ENCODE measurements at regions not wholly inside any gene's neighbourhood (a gene's known extent, or its start where the extent isn't known, plus 50 kb on each side); places are given as distances from the start of the nearest gene placed in this dataset.

DNA sequence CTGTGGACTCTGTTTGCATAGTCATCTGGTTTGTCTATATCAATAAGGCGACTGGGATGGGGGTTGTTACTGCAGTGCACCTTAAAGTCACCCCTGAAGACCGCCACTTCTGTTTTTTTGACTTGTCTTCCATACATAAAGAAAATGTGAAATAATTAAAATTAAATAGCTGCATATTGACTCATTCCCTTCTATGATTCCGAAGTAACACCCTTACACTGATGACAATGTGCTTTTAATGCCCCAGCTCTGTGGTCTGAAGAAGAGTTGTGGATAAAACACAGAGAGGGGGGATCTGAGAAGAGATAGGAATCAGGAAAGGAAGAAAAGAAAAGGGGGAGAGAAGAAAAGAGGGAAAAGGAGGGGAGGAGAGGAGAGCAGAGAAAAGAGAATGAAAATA is 796.9 kb upstream of the MBL2 start:
- Mint-ChIP-seq H3K9me3 (peaks cover 31% of the 10 kb centered on the region), H3K36me3 (ENCODE audit: low read depth) (peaks cover 14% of the 10 kb centered on the region), H3K4me1 (peaks cover 6% of the 10 kb centered on the region), H3K27me3 (ENCODE audit: insufficient read depth) (no peaks in the 10 kb centered on the region), H3K27ac (peak overlapping the region; percentile 35), H3K4me3 (no peak overlapping the region)
- no peak overlapping the region for H3K4me3 ChIP-seq (ENCODE audit: low read length)
- TF ChIP-seq, protein P1, sequence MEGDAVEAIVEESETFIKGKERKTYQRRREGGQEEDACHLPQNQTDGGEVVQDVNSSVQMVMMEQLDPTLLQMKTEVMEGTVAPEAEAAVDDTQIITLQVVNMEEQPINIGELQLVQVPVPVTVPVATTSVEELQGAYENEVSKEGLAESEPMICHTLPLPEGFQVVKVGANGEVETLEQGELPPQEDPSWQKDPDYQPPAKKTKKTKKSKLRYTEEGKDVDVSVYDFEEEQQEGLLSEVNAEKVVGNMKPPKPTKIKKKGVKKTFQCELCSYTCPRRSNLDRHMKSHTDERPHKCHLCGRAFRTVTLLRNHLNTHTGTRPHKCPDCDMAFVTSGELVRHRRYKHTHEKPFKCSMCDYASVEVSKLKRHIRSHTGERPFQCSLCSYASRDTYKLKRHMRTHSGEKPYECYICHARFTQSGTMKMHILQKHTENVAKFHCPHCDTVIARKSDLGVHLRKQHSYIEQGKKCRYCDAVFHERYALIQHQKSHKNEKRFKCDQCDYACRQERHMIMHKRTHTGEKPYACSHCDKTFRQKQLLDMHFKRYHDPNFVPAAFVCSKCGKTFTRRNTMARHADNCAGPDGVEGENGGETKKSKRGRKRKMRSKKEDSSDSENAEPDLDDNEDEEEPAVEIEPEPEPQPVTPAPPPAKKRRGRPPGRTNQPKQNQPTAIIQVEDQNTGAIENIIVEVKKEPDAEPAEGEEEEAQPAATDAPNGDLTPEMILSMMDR (conservative IDR thresholded peaks at IDR 0.05): no peak
- no peak overlapping the region for H3K9ac ChIP-seq (ENCODE audit: extremely low read depth, low read length, poor library complexity, severe bottlenecking)
- no peaks in the 10 kb centered on the region for H3K36me3 ChIP-seq (ENCODE audit: control insufficient read depth, insufficient read depth, low read length)
- peaks cover 34% of the 10 kb centered on the region for H3K9me3 ChIP-seq (ENCODE audit: control insufficient read depth, low read length)
- no peak overlapping the region for H3K27ac ChIP-seq (ENCODE audit: low read depth, low read length)
- DNase-seq: no peak
- 73% methylated on average over 3 of the region's 3 CpGs; no CpG with 5 or more reads in 1 of the 2 experiments for WGBS, 2 experiments (ENCODE audit: insufficient coverage in 1 of 2, insufficient read length in 1 of 2)
- H3K27me3 ChIP-seq (ENCODE audit: control insufficient read depth, insufficient read depth, low read length, poor library complexity, severe bottlenecking): no peaks in the 10 kb centered on the region
- no peaks in the 10 kb centered on the region for H3K4me1 ChIP-seq (ENCODE audit: control insufficient read depth, insufficient read depth, low read length)

DNA sequence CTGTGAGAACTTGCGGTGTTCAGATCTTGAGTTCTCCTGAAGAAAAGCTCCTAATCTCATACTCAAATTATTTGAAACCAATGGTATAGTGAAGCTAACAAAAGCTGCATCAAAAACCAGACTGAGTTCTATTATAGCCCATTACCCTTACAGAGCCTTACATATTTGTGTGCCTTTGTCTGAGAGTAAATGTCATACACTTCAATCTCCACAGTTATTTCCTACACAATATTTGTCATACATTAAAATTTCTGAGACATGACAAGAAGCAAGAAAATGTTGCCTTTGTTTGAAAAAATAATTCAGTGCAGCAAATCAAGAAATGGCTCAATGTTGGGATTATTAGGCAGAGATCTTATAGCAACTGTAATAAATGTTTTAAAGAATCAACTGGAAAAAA is 776.1 kb upstream of the MBL2 start:
- H3K27ac ChIP-seq (ENCODE audit: low read depth, low read length): no peak overlapping the region
- no peaks in the 10 kb centered on the region for H3K27me3 ChIP-seq (ENCODE audit: control insufficient read depth, insufficient read depth, low read length, poor library complexity, severe bottlenecking)
- H3K9ac ChIP-seq (ENCODE audit: extremely low read depth, low read length, poor library complexity, severe bottlenecking): no peak overlapping the region
- no peak overlapping the region for H3K4me3 ChIP-seq (ENCODE audit: low read length)
- no peak for DNase-seq
- Mint-ChIP-seq H3K27ac (no peak overlapping the region), H3K27me3 (ENCODE audit: insufficient read depth) (no peaks in the 10 kb centered on the region), H3K36me3 (ENCODE audit: low read depth) (peaks cover 5% of the 10 kb centered on the region), H3K4me1 (no peaks in the 10 kb centered on the region), H3K4me3 (no peak overlapping the region), H3K9me3 (peaks cover 7% of the 10 kb centered on the region)
- 83 to 100% methylated on average over 1 of the region's 1 CpG for WGBS, 2 experiments (ENCODE audit: insufficient coverage in 1 of 2, insufficient read length in 1 of 2)
- H3K9me3 ChIP-seq (ENCODE audit: control insufficient read depth, low read length): peaks cover 3% of the 10 kb centered on the region
- H3K4me1 ChIP-seq (ENCODE audit: control insufficient read depth, insufficient read depth, low read length): no peaks in the 10 kb centered on the region
- H3K36me3 ChIP-seq (ENCODE audit: control insufficient read depth, insufficient read depth, low read length): no peaks in the 10 kb centered on the region
- TF ChIP-seq, protein P1 (conservative IDR thresholded peaks at IDR 0.05): no peak

DNA sequence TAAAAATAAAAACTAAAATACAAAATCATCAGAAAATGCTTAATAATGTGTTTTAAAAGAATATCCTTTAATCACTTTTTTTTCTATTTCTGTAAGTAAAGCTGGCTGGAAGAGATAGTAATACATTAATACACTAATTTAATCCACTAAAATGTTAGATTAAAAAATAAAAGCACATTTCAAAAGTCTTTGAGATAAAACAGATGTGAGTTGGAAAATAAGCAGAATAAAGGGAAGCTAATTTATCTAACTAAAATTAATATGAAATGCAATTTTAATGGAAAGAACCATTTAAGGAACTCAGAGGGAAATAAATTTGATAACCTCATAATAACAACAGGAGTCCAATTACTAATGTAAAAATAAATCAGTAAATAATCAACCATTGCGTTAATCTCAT is 774.8 kb upstream of the MBL2 start:
- Mint-ChIP-seq H3K36me3 (ENCODE audit: low read depth) (peaks cover 5% of the 10 kb centered on the region), H3K27me3 (ENCODE audit: insufficient read depth) (no peaks in the 10 kb centered on the region), H3K4me1 (no peaks in the 10 kb centered on the region), H3K27ac (no peak overlapping the region), H3K4me3 (no peak overlapping the region), H3K9me3 (peaks cover 7% of the 10 kb centered on the region)
- TF ChIP-seq, protein P1 (conservative IDR thresholded peaks at IDR 0.05): no peak
- H3K4me3 ChIP-seq (ENCODE audit: low read length): no peak overlapping the region
- H3K4me1 ChIP-seq (ENCODE audit: control insufficient read depth, insufficient read depth, low read length): no peaks in the 10 kb centered on the region
- no peaks in the 10 kb centered on the region for H3K36me3 ChIP-seq (ENCODE audit: control insufficient read depth, insufficient read depth, low read length)
- no peaks in the 10 kb centered on the region for H3K27me3 ChIP-seq (ENCODE audit: control insufficient read depth, insufficient read depth, low read length, poor library complexity, severe bottlenecking)
- 92% methylated on average over 1 of the region's 1 CpG; no CpG with 5 or more reads in 1 of the 2 experiments for WGBS, 2 experiments (ENCODE audit: insufficient coverage in 1 of 2, insufficient read length in 1 of 2)
- no peak overlapping the region for H3K9ac ChIP-seq (ENCODE audit: extremely low read depth, low read length, poor library complexity, severe bottlenecking)
- no peak for DNase-seq
- peaks cover 3% of the 10 kb centered on the region for H3K9me3 ChIP-seq (ENCODE audit: control insufficient read depth, low read length)
- no peak overlapping the region for H3K27ac ChIP-seq (ENCODE audit: low read depth, low read length)

Measured in endodermal cell (in vitro differentiated cells).